GM18526 (cell line): ENCODE measurements at regions not wholly inside any gene's neighbourhood (a gene's known extent, or its start where the extent isn't known, plus 50 kb on each side); places are given as distances from the start of the nearest gene placed in this dataset.

Experiments used
- POLR2A ChIP-seq: IDR thresholded peaks from 3 replicates; pipeline ENCODE4 v1.6.1; 2011; ENCODE audit not compliant: insufficient read length; ENCODE audit errors: extremely low read depth

DNA sequence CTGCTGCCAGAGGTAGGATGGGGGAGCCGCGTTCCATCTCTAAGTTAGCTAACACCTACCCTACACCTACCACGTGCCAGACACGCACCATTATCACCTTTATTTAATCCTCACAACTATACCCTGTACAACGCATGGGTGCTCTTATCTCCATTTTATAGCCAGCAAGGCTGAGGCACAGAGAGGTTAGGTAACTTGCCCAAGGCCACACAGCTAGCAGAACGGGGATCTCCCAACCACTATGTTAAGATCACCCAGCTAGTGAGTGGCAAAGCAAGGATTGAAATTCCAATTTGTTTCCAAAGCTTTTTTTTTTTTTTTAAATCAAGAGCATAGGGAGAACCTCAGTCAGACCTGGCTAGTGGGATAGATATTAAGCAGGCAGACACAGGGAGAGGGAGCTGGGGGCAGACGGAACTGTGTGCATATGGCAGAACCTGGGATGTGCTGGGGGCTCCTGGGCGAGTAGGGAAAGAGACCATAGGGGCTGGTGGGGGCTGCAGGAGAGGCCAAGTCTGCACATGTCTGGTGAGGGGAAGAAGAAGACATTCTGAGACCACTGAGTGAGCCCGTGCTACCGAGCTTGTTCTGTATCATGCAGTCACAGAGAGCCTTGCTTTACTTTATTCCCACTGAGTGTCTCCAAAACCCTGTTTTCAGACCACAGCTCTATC, 196.3 kb upstream of the TPM1 start:
- TF ChIP-seq POLR2A, result no peak

- TF ChIP-seq POLR2A, result no peak
Observed at GRCh38 chr15:62846805-62847495, 195.6 kb upstream of the TPM1 start.

GRCh38 chr15:62847900-62848489, 194.6 kb upstream of the TPM1 start:
- TF ChIP-seq POLR2A, result no peak

- TF ChIP-seq POLR2A, result no peak
Observed at GRCh38 chr15:62848632-62849050, 193.9 kb upstream of the TPM1 start.

DNA sequence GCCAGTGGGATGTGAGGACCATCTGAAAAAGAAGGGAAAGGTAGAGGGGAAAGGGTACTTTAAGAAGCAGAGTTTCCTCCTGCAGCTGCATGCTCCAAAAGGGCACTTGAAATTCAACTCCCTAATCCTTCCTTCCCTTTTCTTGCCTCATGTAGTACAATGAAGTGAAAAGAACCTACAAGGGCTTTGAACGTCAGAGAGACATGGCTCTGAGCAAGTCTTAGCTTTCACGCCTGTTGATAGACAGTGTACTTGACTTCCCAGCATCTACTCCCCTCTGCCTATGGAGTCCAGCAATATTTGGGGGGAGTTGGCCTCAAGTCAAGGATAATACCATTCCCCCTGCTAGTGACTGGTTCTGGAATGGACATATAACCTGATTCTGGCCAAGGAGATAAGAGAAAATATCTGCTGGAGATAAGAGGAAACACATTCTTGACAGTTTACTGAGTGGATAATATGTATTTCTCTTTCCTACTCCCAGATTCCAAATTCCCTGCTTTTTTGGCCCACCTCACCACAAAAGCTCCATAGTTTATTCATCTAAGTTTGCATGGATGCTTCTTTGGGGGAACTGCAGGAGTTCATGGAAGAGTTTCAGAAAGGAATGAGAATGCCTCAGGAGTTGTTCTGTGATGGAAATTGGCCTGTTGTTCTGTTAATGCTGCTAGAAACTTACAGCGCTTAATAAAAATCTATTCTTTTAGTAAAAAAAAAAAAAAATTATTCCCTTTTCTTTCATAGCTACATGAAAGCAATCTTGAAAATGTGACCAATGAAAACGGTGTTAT, 193.0 kb upstream of the TPM1 start:
- TF ChIP-seq POLR2A, result no peak

- no peak for TF ChIP-seq POLR2A
Observed at GRCh38 chr15:62850318-62850717, 192.2 kb upstream of the TPM1 start.

DNA sequence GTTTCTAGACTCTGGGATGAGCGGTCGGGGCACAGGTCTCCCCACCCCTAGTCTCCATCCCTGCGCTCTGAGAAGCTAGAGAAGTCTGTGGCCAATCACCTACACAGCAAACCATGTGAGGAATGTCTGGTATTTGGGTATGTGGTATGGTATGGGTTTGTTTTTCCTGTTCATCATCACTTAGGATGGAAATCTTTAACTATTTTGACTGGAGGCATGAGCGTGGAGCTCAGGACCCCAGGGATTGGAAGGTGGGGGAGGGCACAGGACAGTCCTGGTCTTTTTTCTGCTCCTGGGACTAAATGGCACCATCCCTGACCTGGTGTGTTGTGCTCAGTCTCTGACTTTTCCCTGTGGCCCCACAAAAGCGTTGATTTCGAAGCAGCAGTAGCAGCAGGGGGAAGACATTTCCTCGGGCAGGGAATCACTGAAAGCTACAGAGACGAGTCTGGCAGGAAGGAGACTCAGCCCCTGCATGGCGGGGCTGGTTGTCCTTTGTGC, 191.7 kb upstream of the TPM1 start:
- no peak for TF ChIP-seq POLR2A

GRCh38 chr15:62853114-62853840, 189.3 kb upstream of the TPM1 start:
- TF ChIP-seq POLR2A, result no peak

DNA sequence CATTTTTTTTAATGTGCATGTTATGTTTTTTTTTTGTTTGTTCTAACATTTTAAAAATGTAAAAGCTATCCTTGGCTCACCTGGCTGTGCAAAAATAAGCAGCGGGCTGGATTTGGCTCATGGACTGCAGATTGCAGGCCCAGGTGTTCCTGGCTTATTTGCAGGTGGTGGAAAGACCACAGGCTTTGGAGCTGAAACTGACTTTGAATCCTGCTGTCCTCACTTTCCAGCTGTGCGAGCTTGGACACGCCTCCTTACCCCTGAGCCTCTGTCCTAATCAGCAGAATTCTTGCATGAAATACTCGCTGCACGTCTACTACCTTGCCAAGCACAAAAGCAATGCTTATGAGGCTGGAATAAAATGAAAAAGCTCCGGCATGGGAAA, 188.7 kb upstream of the TPM1 start:
- no peak for TF ChIP-seq POLR2A

DNA sequence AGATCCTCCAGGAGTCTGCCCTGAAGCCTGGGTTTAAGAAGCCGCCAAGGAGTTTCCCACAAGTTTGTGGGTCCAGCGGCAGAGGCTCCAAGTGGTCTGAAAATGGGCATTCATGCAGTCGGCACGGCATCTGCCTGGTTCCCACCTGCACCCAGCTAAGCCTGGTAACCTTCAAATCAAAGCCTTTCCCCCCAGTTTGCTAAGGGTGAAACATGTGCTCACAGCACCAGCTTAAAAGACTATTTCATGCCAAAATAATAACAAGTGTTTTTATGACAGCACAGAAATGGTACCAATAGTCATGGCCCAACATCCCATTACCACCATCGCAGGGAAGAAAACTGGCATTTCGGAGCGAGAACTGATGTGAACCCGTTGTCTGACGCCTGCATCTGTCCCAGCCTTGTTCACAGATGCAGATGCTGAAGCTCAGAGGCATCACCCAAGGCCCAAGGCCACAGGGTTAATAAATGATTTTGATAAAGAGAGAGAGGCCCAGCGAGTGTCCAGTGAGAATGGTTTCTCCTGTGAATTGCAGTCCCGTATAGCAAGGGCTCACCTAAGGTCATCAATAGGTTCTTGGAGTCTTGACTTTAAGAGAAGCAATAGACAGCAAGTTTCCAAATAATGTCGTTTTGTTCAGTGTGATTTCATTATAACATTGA, 188.0 kb upstream of the TPM1 start:
- no peak for TF ChIP-seq POLR2A

DNA sequence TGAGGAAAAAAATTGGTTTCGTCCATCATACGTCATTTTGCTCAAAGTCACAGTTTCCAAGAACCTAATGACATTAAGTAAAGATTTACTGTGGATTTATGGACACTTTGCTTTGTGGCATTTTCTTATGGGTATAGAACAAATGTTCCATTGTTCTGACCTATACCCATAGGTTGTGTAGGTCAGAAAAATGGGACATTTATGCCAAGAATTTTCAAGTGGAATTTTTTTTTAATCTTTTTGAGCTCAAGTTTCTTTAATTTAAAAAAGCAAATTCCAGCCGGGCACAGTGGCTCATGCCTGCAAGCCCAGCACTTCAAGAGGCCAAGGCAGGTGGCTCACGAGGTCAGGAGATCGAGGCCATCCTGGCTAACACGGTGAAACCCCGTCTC, 187.5 kb upstream of the TPM1 start:
- no peak for TF ChIP-seq POLR2A

DNA sequence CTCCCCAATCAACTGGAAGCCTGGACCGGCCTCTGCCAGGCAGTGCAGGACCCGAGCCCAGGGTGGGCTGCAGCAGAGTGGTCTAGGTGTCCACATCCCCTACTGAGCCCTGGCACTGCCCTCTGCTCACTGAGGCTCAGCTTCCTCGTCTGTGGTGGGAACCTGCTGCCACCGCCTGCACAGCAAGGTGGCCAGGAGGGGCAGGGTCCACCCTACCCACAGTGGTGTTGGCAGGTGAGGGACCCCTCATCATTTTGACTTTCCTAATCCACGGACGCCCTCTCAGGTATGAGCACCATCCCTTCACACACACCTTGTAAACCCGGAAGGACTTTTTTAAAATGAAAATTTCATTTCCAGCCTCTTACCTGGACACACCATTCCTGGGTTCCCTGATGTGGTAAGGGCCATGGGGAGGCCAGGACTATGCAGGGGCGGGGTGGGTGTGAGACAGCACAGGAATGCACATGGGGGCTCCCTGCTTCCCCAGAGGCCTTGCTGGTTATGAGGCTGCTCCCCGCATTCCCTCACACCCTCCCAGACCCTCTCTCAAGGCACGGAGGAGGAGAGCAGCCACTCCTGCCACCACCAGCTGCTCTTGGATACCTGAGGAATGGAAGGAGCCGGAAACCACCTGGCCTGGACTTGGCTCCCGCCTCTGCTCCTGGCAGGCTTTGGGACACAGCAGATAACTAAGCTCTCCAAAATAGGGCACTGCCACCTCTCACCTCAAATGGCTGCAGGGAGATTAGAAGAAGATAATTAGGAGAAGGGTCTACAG, 185.9 kb upstream of the TPM1 start:
- no peak for TF ChIP-seq POLR2A

DNA sequence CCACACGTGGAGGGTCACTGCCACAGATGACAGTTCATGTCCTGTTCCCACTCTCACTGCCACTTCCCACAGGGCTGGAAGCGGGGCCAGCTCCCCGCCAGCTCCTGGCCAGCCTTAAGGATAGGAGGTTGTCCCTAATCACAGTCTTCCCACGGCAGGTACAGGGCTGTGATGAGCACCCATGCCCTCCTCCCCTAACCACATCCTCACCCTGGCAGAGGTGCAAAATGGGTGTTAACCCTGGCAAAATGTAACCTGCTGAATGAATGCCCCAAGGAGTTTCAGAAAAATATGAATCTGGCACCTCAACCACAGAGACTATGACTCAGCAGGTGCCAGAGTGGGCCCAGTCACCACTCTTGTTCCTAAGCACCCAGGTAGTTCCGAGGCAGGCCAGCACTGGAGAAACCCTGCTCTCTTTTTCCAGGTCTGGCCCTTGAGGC, 185.1 kb upstream of the TPM1 start:
- TF ChIP-seq POLR2A, result no peak

DNA sequence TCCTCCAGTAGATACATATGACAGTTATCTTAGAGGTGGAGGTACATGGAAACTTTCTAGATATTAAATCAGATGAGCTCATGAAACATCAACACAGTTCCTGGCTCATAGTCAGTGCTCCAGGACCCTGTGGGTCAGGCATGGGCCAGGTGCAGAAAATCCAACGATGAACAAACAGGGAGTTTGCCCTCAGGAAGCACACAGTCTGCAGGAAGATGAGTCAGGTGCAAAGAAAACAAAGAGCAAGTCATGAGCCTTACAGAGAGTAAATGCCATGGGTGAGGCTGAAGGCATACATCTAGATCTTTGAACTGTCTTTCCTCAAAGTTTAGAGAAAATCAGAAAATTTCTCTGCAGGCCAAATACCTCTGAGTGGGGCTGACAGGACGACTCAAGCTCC, 184.2 kb upstream of the TPM1 start:
- no peak for TF ChIP-seq POLR2A

DNA sequence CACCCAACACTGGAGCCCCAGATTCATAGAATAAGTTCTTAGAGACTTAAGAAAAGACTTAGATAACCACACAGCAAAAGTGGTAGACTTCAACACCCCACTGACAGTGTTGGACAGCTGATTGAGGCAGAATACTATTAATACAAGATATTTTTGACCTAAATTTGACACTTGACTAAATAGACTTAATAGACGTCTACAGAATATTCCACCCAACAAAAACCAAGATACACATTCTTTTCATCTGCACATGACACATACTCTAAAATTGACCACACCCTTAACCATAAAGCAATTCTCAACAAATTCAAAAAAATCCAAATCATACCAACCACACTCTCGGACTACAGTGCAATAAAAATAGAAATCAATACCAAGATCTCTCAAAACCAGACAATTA, 179.8 kb upstream of the TPM1 start:
- no peak for TF ChIP-seq POLR2A
